Epithelial cell of proximal tubule (primary cell): ENCODE measurements at regions not wholly inside any gene's neighbourhood (a gene's known extent, or its start where the extent isn't known, plus 50 kb on each side); places are given as distances from the start of the nearest gene placed in this dataset.

Source experiments
- DNase-seq: peaks from one replicate; pipeline ENCODE4 v3.0.0-alpha.2; 2011; ENCODE audit warnings: low read depth
- H3K4me3 ChIP-seq: 2 replicates; pipeline ENCODE4 v1.5.1; 2011; ENCODE audit warnings: low read depth, mild to moderate bottlenecking, low read length
- CTCF ChIP-seq: conservative IDR thresholded peaks from 2 replicates; pipeline ENCODE4 v1.5.1; 2012; ENCODE audit warnings: low read depth, mild to moderate bottlenecking, low read length

GRCh38 chrX:20756585-20756984 lies 489.9 kb upstream of the RPS6KA3 start:
- DNase-seq = no peak
- no peak overlapping the region for H3K4me3 ChIP-seq
- TF ChIP-seq CTCF = no peak

GRCh38 chrX:20753076-20753475 lies 486.4 kb upstream of the RPS6KA3 start:
- DNase-seq = no peak
- H3K4me3 ChIP-seq = no peak overlapping the region
- TF ChIP-seq CTCF = no peak

- H3K4me3 ChIP-seq = no peak overlapping the region
- TF ChIP-seq CTCF = no peak
- no peak for DNase-seq
These were observed 480.0 kb upstream of the RPS6KA3 start for GRCh38 chrX:20746690-20747089.

GRCh38 chrX:20743046-20743445 lies 476.3 kb upstream of the RPS6KA3 start:
- DNase-seq = no peak
- no peak overlapping the region for H3K4me3 ChIP-seq
- no peak for TF ChIP-seq CTCF

DNA sequence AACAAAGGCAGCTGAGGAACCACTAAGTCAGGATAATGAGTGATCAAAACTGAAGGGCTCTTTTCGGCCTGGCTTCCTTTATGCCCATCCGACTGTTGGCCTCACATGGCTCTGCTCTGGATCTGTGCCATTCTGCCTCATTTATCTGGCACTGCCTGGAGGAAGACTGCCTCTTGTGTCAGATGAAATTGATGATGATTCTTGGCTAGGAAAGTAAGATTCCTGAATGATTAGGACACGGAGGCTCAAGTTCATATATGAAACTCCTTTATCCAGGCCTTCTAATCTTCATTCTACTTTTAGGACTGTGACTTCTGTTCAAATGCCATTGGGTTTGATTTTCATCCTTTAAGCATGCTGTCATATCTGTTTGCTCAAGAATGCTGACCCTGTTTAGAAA lies 475.4 kb upstream of the RPS6KA3 start:
- H3K4me3 ChIP-seq = no peak overlapping the region
- no peak for TF ChIP-seq CTCF
- no peak for DNase-seq

- H3K4me3 ChIP-seq = no peak overlapping the region
- DNase-seq = no peak
These were observed 473.7 kb upstream of the RPS6KA3 start for GRCh38 chrX:20740443-20740842.

More at GRCh38 chrX:20740443-20740842, 473.7 kb upstream of the RPS6KA3 start:
- TF ChIP-seq CTCF = peak; percentile 36
